WTC11 (cell line): ENCODE measurements at regions not wholly inside any gene's neighbourhood (a gene's known extent, or its start where the extent isn't known, plus 50 kb on each side); places are given as distances from the start of the nearest gene placed in this dataset.

Source experiments
- ATAC-seq: fragments of 200-7000 bp; cut with Tn5 transposase; 2 replicates; pipeline ENCODE4 v1.10.0; 2021; ENCODE audit warnings: mild to moderate bottlenecking, moderate library complexity
- CTCF ChIA-PET: fragments of 300-600 bp; sonication (Branson Sonifier 250); formaldehyde crosslinking; loops from one replicate; lab custom pipeline; 2021; ENCODE audit warnings: antibody characterized with exemption; lab: Charles Lee
- POLR2A ChIA-PET: fragments of 350-600 bp; sonication (Branson Sonifier 250); formaldehyde crosslinking; loops from one replicate; lab custom pipeline; 2021; ENCODE audit warnings: antibody characterized with exemption; lab: Charles Lee
- DNase-seq: peaks from one replicate; pipeline ENCODE4 v3.0.0; 2021; ENCODE audit warnings: low spot score
- H3K27ac Mint-ChIP-seq: 2 replicates; pipeline ENCODE4 v1.8.0; 2021; ENCODE audit warnings: mixed read lengths
- H3K27me3 Mint-ChIP-seq: 2 replicates; pipeline ENCODE4 v1.8.0; 2021; ENCODE audit warnings: low read depth, mild to moderate bottlenecking, moderate library complexity, mixed read lengths
- H3K36me3 Mint-ChIP-seq: 2 replicates; pipeline ENCODE4 v1.8.0; 2021; ENCODE audit warnings: mixed read lengths
- H3K4me1 Mint-ChIP-seq: 2 replicates; pipeline ENCODE4 v1.8.0; 2022; ENCODE audit warnings: mixed read lengths
- H3K4me3 Mint-ChIP-seq: 2 replicates; pipeline ENCODE4 v1.8.0; 2021; ENCODE audit warnings: mild to moderate bottlenecking, moderate library complexity, mixed read lengths
- H3K9me3 Mint-ChIP-seq: 2 replicates; pipeline ENCODE4 v1.8.0; 2021; ENCODE audit warnings: mixed read lengths
- CBFB ChIP-seq: sonication (generic); formaldehyde crosslinking; IDR thresholded peaks from 2 replicates; pipeline ENCODE4 v1.8.1; 2022; ENCODE audit warnings: mild to moderate bottlenecking, low read depth, missing genetic modification reagents
- CREM ChIP-seq: sonication (generic); formaldehyde crosslinking; IDR thresholded peaks from 2 replicates; pipeline ENCODE4 v1.8.1; 2022; ENCODE audit warnings: mild to moderate bottlenecking, missing genetic modification reagents, moderate library complexity
- ESRRA ChIP-seq: sonication (generic); formaldehyde crosslinking; IDR thresholded peaks from 2 replicates; pipeline ENCODE4 v1.8.1; 2022; ENCODE audit warnings: mild to moderate bottlenecking, missing genetic modification reagents, borderline replicate concordance
- GABPB1 ChIP-seq: sonication (generic); formaldehyde crosslinking; IDR thresholded peaks from 2 replicates; pipeline ENCODE4 v1.8.1; 2023; ENCODE audit warnings: mild to moderate bottlenecking, missing genetic modification reagents
- MYBL2 ChIP-seq: sonication (generic); formaldehyde crosslinking; IDR thresholded peaks from 2 replicates; pipeline ENCODE4 v1.8.1; 2023; ENCODE audit warnings: mild to moderate bottlenecking, moderate library complexity, missing genetic modification reagents
- RELA ChIP-seq: sonication (generic); formaldehyde crosslinking; IDR thresholded peaks from 2 replicates; pipeline ENCODE4 v1.8.1; 2022; ENCODE audit warnings: missing genetic modification reagents, mild to moderate bottlenecking, borderline replicate concordance
- SMAD3 ChIP-seq: sonication (generic); formaldehyde crosslinking; IDR thresholded peaks from 2 replicates; pipeline ENCODE4 v1.8.0; 2022; ENCODE audit warnings: missing genetic modification reagents, mild to moderate bottlenecking, borderline replicate concordance
- TCF7 ChIP-seq: sonication (generic); formaldehyde crosslinking; IDR thresholded peaks from 2 replicates; pipeline ENCODE4 v1.8.0; 2022; ENCODE audit warnings: mild to moderate bottlenecking, low read depth, missing genetic modification reagents, moderate library complexity
- TEAD1 ChIP-seq: sonication (generic); formaldehyde crosslinking; IDR thresholded peaks from 2 replicates; pipeline ENCODE4 v1.8.0; 2022; ENCODE audit warnings: mild to moderate bottlenecking, missing genetic modification reagents
- ZNF219 ChIP-seq: sonication (generic); formaldehyde crosslinking; IDR thresholded peaks from 2 replicates; pipeline ENCODE4 v1.8.0; 2023; ENCODE audit warnings: missing genetic modification reagents, mild to moderate bottlenecking, borderline replicate concordance
- ZNF232 ChIP-seq: sonication (generic); formaldehyde crosslinking; IDR thresholded peaks from 2 replicates; pipeline ENCODE4 v1.8.0; 2022; ENCODE audit warnings: mild to moderate bottlenecking, missing genetic modification reagents
- ZNF263 ChIP-seq: sonication (generic); formaldehyde crosslinking; IDR thresholded peaks from 2 replicates; pipeline ENCODE4 v1.8.1; 2022; ENCODE audit warnings: low read depth, mild to moderate bottlenecking, moderate library complexity, missing genetic modification reagents
- ZNF317 ChIP-seq: sonication (generic); formaldehyde crosslinking; IDR thresholded peaks from 2 replicates; pipeline ENCODE4 v1.8.1; 2023; ENCODE audit warnings: low read depth, mild to moderate bottlenecking, moderate library complexity, missing genetic modification reagents, borderline replicate concordance
- ZNF396 ChIP-seq: fragments of 250-450 bp; sonication (Bioruptor Pico); IDR thresholded peaks from 2 replicates; pipeline ENCODE4 v1.8.0; 2021; ENCODE audit warnings: mild to moderate bottlenecking, moderate library complexity, borderline replicate concordance
- ZNF423 ChIP-seq: fragments of 250-450 bp; sonication (Bioruptor Pico); IDR thresholded peaks from 2 replicates; pipeline ENCODE4 v2.1.2; 2022; ENCODE audit warnings: mild to moderate bottlenecking, moderate library complexity
- TF ChIP-seq, protein P1 (sequence below): sonication (generic); formaldehyde crosslinking; IDR thresholded peaks from 2 replicates; pipeline ENCODE4 v1.8.0; 2023; ENCODE audit warnings: missing genetic modification reagents
- TF ChIP-seq, protein P2 (sequence below): sonication (generic); formaldehyde crosslinking; IDR thresholded peaks from 2 replicates; pipeline ENCODE4 v1.8.0; 2023; ENCODE audit warnings: mild to moderate bottlenecking, missing genetic modification reagents
- TF ChIP-seq, protein P3 (sequence below): sonication (generic); formaldehyde crosslinking; IDR thresholded peaks from 2 replicates; pipeline ENCODE4 v1.8.1; 2023; ENCODE audit warnings: mild to moderate bottlenecking, missing genetic modification reagents, moderate library complexity
- TF ChIP-seq, protein P4 (sequence below): sonication (generic); formaldehyde crosslinking; IDR thresholded peaks from 2 replicates; pipeline ENCODE4 v1.8.1; 2022; ENCODE audit warnings: missing genetic modification reagents, borderline replicate concordance
- TF ChIP-seq, protein P5 (sequence below): sonication (generic); formaldehyde crosslinking; IDR thresholded peaks from 2 replicates; pipeline ENCODE4 v1.8.0; 2022; ENCODE audit warnings: mild to moderate bottlenecking, missing genetic modification reagents
- TF ChIP-seq, protein P6 (sequence below): sonication (generic); formaldehyde crosslinking; IDR thresholded peaks from 2 replicates; pipeline ENCODE4 v1.8.0; 2023; ENCODE audit warnings: missing genetic modification reagents, mild to moderate bottlenecking, borderline replicate concordance
- TF ChIP-seq, protein P7 (sequence below): fragments of 250-450 bp; sonication (Bioruptor Pico); conservative IDR thresholded peaks from 2 replicates; pipeline ENCODE4 v1.9.0; 2021; ENCODE audit warnings: mild to moderate bottlenecking

DNA sequence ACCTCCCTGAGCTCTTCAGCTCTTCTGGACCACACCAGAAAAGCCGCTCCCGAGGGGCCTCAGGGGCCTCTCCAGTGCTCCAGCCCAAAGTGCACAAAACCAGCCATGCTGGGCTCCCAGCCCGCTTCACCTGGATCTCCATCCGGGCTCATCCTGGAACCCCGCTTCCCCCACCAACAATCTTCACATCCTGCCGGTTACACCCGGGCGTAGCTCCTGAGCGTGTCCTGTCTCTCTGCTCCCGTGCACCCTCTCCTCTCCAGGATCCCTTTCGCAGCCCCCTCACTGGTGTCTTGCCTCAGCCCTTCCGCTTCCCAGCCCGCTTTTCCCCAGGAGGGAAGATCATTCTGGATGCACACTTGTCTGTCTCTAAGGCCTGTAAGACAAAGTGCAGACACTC is 123.7 kb upstream of the GLI2 start:
- Mint-ChIP-seq H3K4me3 (no peak overlapping the region), H3K4me1 (peaks cover 21% of the 10 kb centered on the region), H3K27me3 (peaks cover 13% of the 10 kb centered on the region), H3K36me3 (no peaks in the 10 kb centered on the region), H3K27ac (no peak overlapping the region), H3K9me3 (no peaks in the 10 kb centered on the region)
- ChIA-PET CTCF (interaction anchor here (1.1 to 1.9 kb wide), 2 partner anchors 35 to 59 kb away, joined by 3 to 5 read pairs; no protein-coding TSS in a partner anchor), POLR2A (interaction anchor here (0.5 kb wide), 1 partner anchor 222 kb away, joined by 3 read pairs; no protein-coding TSS in a partner anchor)
- ATAC-seq (no peak), DNase-seq (no peak)
- TF ChIP-seq, protein P1, sequence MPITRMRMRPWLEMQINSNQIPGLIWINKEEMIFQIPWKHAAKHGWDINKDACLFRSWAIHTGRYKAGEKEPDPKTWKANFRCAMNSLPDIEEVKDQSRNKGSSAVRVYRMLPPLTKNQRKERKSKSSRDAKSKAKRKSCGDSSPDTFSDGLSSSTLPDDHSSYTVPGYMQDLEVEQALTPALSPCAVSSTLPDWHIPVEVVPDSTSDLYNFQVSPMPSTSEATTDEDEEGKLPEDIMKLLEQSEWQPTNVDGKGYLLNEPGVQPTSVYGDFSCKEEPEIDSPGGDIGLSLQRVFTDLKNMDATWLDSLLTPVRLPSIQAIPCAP (CRISPR knock-in tag): no peak
- no peak for TF ChIP-seq CREM (CRISPR knock-in tag)
- TF ChIP-seq, protein P2, sequence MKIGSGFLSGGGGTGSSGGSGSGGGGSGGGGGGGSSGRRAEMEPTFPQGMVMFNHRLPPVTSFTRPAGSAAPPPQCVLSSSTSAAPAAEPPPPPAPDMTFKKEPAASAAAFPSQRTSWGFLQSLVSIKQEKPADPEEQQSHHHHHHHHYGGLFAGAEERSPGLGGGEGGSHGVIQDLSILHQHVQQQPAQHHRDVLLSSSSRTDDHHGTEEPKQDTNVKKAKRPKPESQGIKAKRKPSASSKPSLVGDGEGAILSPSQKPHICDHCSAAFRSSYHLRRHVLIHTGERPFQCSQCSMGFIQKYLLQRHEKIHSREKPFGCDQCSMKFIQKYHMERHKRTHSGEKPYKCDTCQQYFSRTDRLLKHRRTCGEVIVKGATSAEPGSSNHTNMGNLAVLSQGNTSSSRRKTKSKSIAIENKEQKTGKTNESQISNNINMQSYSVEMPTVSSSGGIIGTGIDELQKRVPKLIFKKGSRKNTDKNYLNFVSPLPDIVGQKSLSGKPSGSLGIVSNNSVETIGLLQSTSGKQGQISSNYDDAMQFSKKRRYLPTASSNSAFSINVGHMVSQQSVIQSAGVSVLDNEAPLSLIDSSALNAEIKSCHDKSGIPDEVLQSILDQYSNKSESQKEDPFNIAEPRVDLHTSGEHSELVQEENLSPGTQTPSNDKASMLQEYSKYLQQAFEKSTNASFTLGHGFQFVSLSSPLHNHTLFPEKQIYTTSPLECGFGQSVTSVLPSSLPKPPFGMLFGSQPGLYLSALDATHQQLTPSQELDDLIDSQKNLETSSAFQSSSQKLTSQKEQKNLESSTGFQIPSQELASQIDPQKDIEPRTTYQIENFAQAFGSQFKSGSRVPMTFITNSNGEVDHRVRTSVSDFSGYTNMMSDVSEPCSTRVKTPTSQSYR (CRISPR knock-in tag): no peak
- TF ChIP-seq ESRRA (CRISPR knock-in tag): no peak
- TF ChIP-seq ZNF263: no peak
- TF ChIP-seq ZNF232 (CRISPR knock-in tag): no peak
- no peak for TF ChIP-seq ZNF423 (CRISPR knock-in tag)
- no peak for TF ChIP-seq TEAD1
- no peak for TF ChIP-seq GABPB1 (CRISPR knock-in tag)
- TF ChIP-seq RELA: no peak
- TF ChIP-seq SMAD3: no peak
- no peak for TF ChIP-seq ZNF219 (CRISPR knock-in tag)
- TF ChIP-seq, protein P3, sequence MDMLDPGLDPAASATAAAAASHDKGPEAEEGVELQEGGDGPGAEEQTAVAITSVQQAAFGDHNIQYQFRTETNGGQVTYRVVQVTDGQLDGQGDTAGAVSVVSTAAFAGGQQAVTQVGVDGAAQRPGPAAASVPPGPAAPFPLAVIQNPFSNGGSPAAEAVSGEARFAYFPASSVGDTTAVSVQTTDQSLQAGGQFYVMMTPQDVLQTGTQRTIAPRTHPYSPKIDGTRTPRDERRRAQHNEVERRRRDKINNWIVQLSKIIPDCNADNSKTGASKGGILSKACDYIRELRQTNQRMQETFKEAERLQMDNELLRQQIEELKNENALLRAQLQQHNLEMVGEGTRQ (CRISPR knock-in tag): no peak
- TF ChIP-seq, protein P4, sequence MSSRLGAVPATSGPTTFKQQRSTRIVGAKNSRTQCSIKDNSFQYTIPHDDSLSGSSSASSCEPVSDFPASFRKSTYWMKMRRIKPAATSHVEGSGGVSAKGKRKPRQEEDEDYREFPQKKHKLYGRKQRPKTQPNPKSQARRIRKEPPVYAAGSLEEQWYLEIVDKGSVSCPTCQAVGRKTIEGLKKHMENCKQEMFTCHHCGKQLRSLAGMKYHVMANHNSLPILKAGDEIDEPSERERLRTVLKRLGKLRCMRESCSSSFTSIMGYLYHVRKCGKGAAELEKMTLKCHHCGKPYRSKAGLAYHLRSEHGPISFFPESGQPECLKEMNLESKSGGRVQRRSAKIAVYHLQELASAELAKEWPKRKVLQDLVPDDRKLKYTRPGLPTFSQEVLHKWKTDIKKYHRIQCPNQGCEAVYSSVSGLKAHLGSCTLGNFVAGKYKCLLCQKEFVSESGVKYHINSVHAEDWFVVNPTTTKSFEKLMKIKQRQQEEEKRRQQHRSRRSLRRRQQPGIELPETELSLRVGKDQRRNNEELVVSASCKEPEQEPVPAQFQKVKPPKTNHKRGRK (CRISPR knock-in tag): no peak
- no peak for TF ChIP-seq ZNF317 (CRISPR knock-in tag)

DNA sequence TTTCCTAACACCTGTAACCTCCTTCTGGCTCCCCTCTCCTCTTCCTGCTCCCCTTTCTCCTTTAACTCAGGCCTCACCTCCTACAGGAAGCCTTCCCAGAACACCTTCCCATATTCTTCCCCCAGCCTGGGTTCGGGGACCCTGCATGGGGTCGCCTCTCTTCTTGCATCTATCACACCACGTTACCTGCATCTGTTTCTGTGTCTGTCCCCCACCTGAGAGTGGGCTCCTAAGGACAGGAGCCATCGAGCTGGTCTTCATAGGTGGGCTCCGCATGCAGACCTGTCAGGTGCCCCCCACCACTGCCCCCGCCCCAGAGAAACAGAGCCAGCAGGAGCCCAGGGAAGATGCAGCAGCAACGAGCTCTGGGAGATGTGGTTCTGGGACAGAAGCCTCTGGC is 123.2 kb upstream of the GLI2 start:
- H3K36me3 Mint-ChIP-seq: no peaks in the 10 kb centered on the region
- no peak overlapping the region for H3K4me3 Mint-ChIP-seq
- CTCF ChIA-PET: interaction anchor here (0.9 to 1.9 kb wide), 3 partner anchors 21 to 59 kb away, joined by 3 to 5 read pairs (median 3); no protein-coding TSS in a partner anchor
- H3K9me3 Mint-ChIP-seq: no peaks in the 10 kb centered on the region
- ATAC-seq: no peak
- POLR2A ChIA-PET: interaction anchor here (0.5 kb wide), 1 partner anchor 223 kb away, joined by 3 read pairs; no protein-coding TSS in a partner anchor
- no peak for DNase-seq
- peaks cover 13% of the 10 kb centered on the region for H3K27me3 Mint-ChIP-seq
- peaks cover 21% of the 10 kb centered on the region for H3K4me1 Mint-ChIP-seq
- no peak overlapping the region for H3K27ac Mint-ChIP-seq
- TF ChIP-seq, protein P5, sequence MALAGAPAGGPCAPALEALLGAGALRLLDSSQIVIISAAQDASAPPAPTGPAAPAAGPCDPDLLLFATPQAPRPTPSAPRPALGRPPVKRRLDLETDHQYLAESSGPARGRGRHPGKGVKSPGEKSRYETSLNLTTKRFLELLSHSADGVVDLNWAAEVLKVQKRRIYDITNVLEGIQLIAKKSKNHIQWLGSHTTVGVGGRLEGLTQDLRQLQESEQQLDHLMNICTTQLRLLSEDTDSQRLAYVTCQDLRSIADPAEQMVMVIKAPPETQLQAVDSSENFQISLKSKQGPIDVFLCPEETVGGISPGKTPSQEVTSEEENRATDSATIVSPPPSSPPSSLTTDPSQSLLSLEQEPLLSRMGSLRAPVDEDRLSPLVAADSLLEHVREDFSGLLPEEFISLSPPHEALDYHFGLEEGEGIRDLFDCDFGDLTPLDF: no peak
- TF ChIP-seq CBFB (CRISPR knock-in tag) (no peak), ZNF396 (CRISPR knock-in tag) (no peak), TCF7 (CRISPR knock-in tag) (no peak), MYBL2 (CRISPR knock-in tag) (no peak)
- TF ChIP-seq, protein P6, sequence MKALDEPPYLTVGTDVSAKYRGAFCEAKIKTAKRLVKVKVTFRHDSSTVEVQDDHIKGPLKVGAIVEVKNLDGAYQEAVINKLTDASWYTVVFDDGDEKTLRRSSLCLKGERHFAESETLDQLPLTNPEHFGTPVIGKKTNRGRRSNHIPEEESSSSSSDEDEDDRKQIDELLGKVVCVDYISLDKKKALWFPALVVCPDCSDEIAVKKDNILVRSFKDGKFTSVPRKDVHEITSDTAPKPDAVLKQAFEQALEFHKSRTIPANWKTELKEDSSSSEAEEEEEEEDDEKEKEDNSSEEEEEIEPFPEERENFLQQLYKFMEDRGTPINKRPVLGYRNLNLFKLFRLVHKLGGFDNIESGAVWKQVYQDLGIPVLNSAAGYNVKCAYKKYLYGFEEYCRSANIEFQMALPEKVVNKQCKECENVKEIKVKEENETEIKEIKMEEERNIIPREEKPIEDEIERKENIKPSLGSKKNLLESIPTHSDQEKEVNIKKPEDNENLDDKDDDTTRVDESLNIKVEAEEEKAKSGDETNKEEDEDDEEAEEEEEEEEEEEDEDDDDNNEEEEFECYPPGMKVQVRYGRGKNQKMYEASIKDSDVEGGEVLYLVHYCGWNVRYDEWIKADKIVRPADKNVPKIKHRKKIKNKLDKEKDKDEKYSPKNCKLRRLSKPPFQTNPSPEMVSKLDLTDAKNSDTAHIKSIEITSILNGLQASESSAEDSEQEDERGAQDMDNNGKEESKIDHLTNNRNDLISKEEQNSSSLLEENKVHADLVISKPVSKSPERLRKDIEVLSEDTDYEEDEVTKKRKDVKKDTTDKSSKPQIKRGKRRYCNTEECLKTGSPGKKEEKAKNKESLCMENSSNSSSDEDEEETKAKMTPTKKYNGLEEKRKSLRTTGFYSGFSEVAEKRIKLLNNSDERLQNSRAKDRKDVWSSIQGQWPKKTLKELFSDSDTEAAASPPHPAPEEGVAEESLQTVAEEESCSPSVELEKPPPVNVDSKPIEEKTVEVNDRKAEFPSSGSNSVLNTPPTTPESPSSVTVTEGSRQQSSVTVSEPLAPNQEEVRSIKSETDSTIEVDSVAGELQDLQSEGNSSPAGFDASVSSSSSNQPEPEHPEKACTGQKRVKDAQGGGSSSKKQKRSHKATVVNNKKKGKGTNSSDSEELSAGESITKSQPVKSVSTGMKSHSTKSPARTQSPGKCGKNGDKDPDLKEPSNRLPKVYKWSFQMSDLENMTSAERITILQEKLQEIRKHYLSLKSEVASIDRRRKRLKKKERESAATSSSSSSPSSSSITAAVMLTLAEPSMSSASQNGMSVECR (CRISPR knock-in tag): no peak
- TF ChIP-seq, protein P7, sequence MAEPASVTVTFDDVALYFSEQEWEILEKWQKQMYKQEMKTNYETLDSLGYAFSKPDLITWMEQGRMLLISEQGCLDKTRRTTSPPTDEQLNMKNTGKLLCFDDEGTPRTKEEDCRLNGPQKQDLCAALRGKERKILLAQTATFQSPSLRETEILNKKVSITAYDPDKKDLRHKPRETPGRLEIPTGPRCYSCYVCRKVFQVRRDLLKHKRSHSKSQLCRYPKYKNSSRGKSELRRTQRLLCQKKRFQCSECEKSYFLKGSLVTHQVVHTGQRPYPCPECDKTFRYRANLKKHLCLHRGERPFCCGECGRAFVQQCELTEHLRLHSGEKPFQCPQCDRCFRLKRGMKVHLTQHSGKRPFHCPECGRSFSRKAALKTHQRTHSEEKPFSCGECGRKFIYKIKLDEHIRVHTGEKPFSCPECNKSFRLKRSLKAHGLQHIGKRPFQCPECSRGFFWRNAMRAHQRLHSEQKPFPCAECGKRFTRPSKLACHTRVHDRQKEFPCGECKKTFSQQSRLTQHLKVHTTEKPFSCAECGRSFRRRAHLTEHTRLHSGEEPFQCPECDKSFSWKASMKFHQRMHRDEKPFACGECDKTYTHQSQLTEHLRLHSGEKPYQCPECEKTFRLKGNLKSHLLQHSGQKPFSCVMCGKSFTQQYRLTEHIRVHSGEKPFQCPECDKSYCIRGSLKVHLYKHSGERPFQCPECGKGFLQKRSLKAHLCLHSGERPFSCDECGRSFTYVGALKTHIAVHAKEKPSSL (CRISPR knock-in tag): no peak
